ENCODE measurements at regions not wholly inside any gene's neighbourhood (a gene's known extent, or its start where the extent isn't known, plus 50 kb on each side); places are given as distances from the start of the nearest gene placed in this dataset.

GRCh38 chr2:224206816-224207215, 167.7 kb upstream of the SERPINE2 start:
- Histone ChIP-seq H3K36me3 (replicated peaks; ENCODE audit: insufficient read depth, low read depth) (no peaks in the 10 kb centered on the region), H3K9me3 (ENCODE audit: low read depth) (no peaks in the 10 kb centered on the region), H3K27ac (no peak overlapping the region), H3K9me2 (replicated peaks; ENCODE audit: insufficient read depth) (no peaks in the 10 kb centered on the region), H3K79me2 (no peaks in the 10 kb centered on the region), H3K4me1 (ENCODE audit: insufficient read depth) (no peaks in the 10 kb centered on the region), H3K4me3 (no peak overlapping the region), H2AFZ (no peak overlapping the region), H3K4me2 (no peak overlapping the region), H3K27me3 (no peaks in the 10 kb centered on the region), H4K20me1 (ENCODE audit: insufficient read depth, poor library complexity, severe bottlenecking) (no peaks in the 10 kb centered on the region)
- DNase-seq (ENCODE audit: low spot score) = no peak
- TF ChIP-seq EZH2 (IDR thresholded peaks at IDR 0.05; ENCODE audit: borderline replicate concordance) (no peak), EZH2phosphoT487 (IDR thresholded peaks at IDR 0.05; ENCODE audit: low read depth, severe bottlenecking, unreplicated experiment) (no peak), CTCF (IDR thresholded peaks at IDR 0.05; ENCODE audit: poor library complexity) (no peak)
- 82% methylated on average over 3 of the region's 3 CpGs for WGBS (ENCODE audit: low lambda C conversion rate, missing lambda C conversion rate)

- Histone ChIP-seq H4K20me1 (ENCODE audit: insufficient read depth, poor library complexity, severe bottlenecking) (no peaks in the 10 kb centered on the region), H3K4me1 (ENCODE audit: insufficient read depth) (no peaks in the 10 kb centered on the region), H3K27me3 (no peaks in the 10 kb centered on the region), H3K4me2 (no peak overlapping the region), H3K4me3 (no peak overlapping the region), H3K9me3 (ENCODE audit: low read depth) (no peaks in the 10 kb centered on the region), H3K27ac (no peak overlapping the region), H2AFZ (no peak overlapping the region), H3K79me2 (no peaks in the 10 kb centered on the region), H3K9me2 (replicated peaks; ENCODE audit: insufficient read depth) (no peaks in the 10 kb centered on the region), H3K36me3 (replicated peaks; ENCODE audit: insufficient read depth, low read depth) (no peaks in the 10 kb centered on the region)
- no peak for DNase-seq (ENCODE audit: low spot score)
- TF ChIP-seq CTCF (IDR thresholded peaks at IDR 0.05; ENCODE audit: poor library complexity) (no peak), EZH2 (IDR thresholded peaks at IDR 0.05; ENCODE audit: borderline replicate concordance) (no peak), EZH2phosphoT487 (IDR thresholded peaks at IDR 0.05; ENCODE audit: low read depth, severe bottlenecking, unreplicated experiment) (no peak)
- WGBS (ENCODE audit: low lambda C conversion rate, missing lambda C conversion rate) = 93% methylated on average over 6 of the region's 6 CpGs
Observed at GRCh38 chr2:224202281-224202865, 163.3 kb upstream of the SERPINE2 start.

- 60% methylated on average over 5 of the region's 5 CpGs for WGBS (ENCODE audit: low lambda C conversion rate, missing lambda C conversion rate)
- H3K27me3 ChIP-seq = no peaks in the 10 kb centered on the region
- H3K36me3 ChIP-seq (replicated peaks; ENCODE audit: insufficient read depth, low read depth) = no peaks in the 10 kb centered on the region
Observed at GRCh38 chr2:224198436-224198835, 159.3 kb upstream of the SERPINE2 start.

More at GRCh38 chr2:224198436-224198835, 159.3 kb upstream of the SERPINE2 start:
- Histone ChIP-seq H3K79me2 (no peaks in the 10 kb centered on the region), H3K4me3 (no peak overlapping the region), H3K4me2 (no peak overlapping the region), H3K9me3 (ENCODE audit: low read depth) (no peaks in the 10 kb centered on the region), H3K27ac (no peak overlapping the region), H2AFZ (no peak overlapping the region), H4K20me1 (ENCODE audit: insufficient read depth, poor library complexity, severe bottlenecking) (no peaks in the 10 kb centered on the region), H3K9me2 (replicated peaks; ENCODE audit: insufficient read depth) (no peaks in the 10 kb centered on the region), H3K4me1 (ENCODE audit: insufficient read depth) (no peaks in the 10 kb centered on the region)
- TF ChIP-seq EZH2phosphoT487 (IDR thresholded peaks at IDR 0.05; ENCODE audit: low read depth, severe bottlenecking, unreplicated experiment) (no peak), EZH2 (IDR thresholded peaks at IDR 0.05; ENCODE audit: borderline replicate concordance) (no peak), CTCF (IDR thresholded peaks at IDR 0.05; ENCODE audit: poor library complexity) (no peak)
- DNase-seq (ENCODE audit: low spot score) = no peak

Measured in hepatocyte (in vitro differentiated cells).